Tibial nerve (tissue), 4 donors: ENCODE measurements at regions not wholly inside any gene's neighbourhood (a gene's known extent, or its start where the extent isn't known, plus 50 kb on each side); places are given as distances from the start of the nearest gene placed in this dataset.

ENCODE experiments used
- DNase-seq, 2 donors: peaks; one replicate each; pipeline ENCODE4 v3.0.0-alpha.2; 2019; ENCODE audit warnings: low spot score in 2 of 2
- H3K27ac ChIP-seq, 4 donors: fragments of 200-600 bp; sonication (generic) in 3 of 4; one replicate each; pipeline ENCODE4 v1.5.1; 2017 to 2019; ENCODE audit warnings: mild to moderate bottlenecking in 1 of 4
- H3K27me3 ChIP-seq, 2 donors: fragments of 200-600 bp; sonication (generic) in 1 of 2; one replicate each; pipeline versions ENCODE4 v1.5.1 to v1.6.0; 2017 to 2019
- H3K36me3 ChIP-seq, 3 donors: fragments of 200-600 bp; sonication (generic); one replicate each; pipeline ENCODE4 v1.5.1; 2018 to 2019
- H3K4me1 ChIP-seq, 4 donors: fragments of 200-600 bp; sonication (generic) in 3 of 4; one replicate each; pipeline ENCODE4 v1.5.1; 2017 to 2019
- H3K4me3 ChIP-seq, 4 donors: fragments of 200-600 bp; sonication (generic) in 3 of 4; one replicate each; pipeline ENCODE4 v1.5.1; 2017 to 2019; ENCODE audit warnings: mild to moderate bottlenecking in 1 of 4, moderate library complexity in 1 of 4
- H3K9me3 ChIP-seq, 4 donors: fragments of 200-600 bp; sonication (generic) in 3 of 4; one replicate each; pipeline ENCODE4 v1.5.1; 2017 to 2019
- EP300 ChIP-seq, 2 donors: sonication (generic); formaldehyde crosslinking; IDR thresholded peaks; one replicate each; pipeline ENCODE4 v1.6.1; 2017; ENCODE audit warnings: antibody characterized with exemption in 2 of 2, mild to moderate bottlenecking in 1 of 2
- POLR2A ChIP-seq, 2 donors: fragments of 450-650 bp; IDR thresholded peaks; one replicate each; pipeline ENCODE4 v1.6.1; 2017; ENCODE audit warnings: antibody characterized with exemption in 2 of 2, mild to moderate bottlenecking in 2 of 2, moderate library complexity in 2 of 2
- WGBS, 2 donors: methylation state at CpG; one replicate each; pipeline ENCODE4 v1.1.5; 2018; 5-methylcytosine and 5-hydroxymethylcytosine counted together
- TF ChIP-seq, protein P1 (sequence below), 5 experiments: fragments of 200-600 bp in 3 of 5; fragments of 450-650 bp in 2 of 5; sonication (generic) in 3 of 5; IDR thresholded peaks; one replicate each; pipeline ENCODE4 v1.5.1; 2016 to 2019; ENCODE audit warnings: antibody characterized with exemption in 5 of 5, mild to moderate bottlenecking in 3 of 5, moderate library complexity in 2 of 5

GRCh38 chr12:90899456-90900182 lies 55.4 kb downstream of the CCER1 start:
- WGBS, 2 donors, result 78 to 81% methylated on average over 4 of the region's 4 CpGs
- Histone ChIP-seq H3K27me3 (no peaks in the 10 kb centered on the region), H3K36me3 (no peaks in the 10 kb centered on the region), H3K9me3 (no peaks in the 10 kb centered on the region), H3K4me3 (no peak overlapping the region), H3K4me1 (no peaks in the 10 kb centered on the region), H3K27ac (no peak overlapping the region)
- DNase-seq, result no peak
- TF ChIP-seq EP300 (IDR thresholded peaks at IDR 0.05) (no peak), POLR2A (IDR thresholded peaks at IDR 0.05) (no peak)
- TF ChIP-seq, protein P1, sequence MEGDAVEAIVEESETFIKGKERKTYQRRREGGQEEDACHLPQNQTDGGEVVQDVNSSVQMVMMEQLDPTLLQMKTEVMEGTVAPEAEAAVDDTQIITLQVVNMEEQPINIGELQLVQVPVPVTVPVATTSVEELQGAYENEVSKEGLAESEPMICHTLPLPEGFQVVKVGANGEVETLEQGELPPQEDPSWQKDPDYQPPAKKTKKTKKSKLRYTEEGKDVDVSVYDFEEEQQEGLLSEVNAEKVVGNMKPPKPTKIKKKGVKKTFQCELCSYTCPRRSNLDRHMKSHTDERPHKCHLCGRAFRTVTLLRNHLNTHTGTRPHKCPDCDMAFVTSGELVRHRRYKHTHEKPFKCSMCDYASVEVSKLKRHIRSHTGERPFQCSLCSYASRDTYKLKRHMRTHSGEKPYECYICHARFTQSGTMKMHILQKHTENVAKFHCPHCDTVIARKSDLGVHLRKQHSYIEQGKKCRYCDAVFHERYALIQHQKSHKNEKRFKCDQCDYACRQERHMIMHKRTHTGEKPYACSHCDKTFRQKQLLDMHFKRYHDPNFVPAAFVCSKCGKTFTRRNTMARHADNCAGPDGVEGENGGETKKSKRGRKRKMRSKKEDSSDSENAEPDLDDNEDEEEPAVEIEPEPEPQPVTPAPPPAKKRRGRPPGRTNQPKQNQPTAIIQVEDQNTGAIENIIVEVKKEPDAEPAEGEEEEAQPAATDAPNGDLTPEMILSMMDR (IDR thresholded peaks at IDR 0.05), result no peak

DNA sequence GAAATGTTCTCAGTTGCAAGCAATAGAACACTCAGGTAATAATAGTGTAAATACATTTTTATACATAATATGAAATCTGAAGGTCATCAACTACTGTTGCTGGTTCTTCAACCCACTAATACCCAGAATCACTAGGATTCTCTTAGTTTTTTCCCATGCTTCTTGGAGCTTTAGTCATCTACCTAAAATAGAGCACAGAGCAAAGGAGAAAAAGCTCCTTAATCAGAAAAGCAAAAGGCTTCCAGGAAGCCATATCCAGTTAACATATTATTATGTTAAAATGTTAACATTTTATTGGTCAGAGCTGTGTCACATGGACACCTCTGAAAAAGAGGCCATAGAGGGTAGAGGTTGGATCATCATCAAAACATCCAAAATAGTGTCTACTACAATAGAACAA lies 57.0 kb downstream of the CCER1 start:
- no peak for DNase-seq

DNA sequence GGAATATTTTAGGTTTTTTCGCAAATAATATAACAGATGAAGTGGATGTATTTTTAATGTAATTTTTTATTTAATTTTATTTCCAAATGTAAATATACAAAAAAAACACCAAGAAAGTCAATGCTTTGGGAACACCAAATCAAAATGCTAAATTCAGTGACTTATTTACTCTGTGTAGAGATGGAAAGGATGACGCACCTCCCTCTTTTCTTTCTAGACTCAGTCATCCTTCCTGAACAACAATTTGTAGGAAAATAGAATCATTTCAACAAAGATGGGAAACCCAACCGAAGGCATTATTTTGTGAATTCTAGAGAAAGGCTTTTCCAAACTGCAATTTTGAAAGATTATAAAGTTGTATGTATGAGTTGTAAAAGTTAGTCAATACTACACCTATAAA lies 57.7 kb downstream of the CCER1 start:
- no peak for TF ChIP-seq EP300 (IDR thresholded peaks at IDR 0.05)
- TF ChIP-seq POLR2A (IDR thresholded peaks at IDR 0.05), result no peak
- TF ChIP-seq, protein P1 (IDR thresholded peaks at IDR 0.05), result no peak
- no peaks in the 10 kb centered on the region for H3K9me3 ChIP-seq
- no peaks in the 10 kb centered on the region for H3K4me1 ChIP-seq
- 92 to 95% methylated on average over 3 of the region's 3 CpGs for WGBS, 2 donors
- no peak overlapping the region for H3K4me3 ChIP-seq
- no peak for DNase-seq
- no peaks in the 10 kb centered on the region for H3K27me3 ChIP-seq
- H3K27ac ChIP-seq, result no peak overlapping the region
- H3K36me3 ChIP-seq, result no peaks in the 10 kb centered on the region

More for the DNA sequence above, 57.0 kb downstream of the CCER1 start:
- H3K27me3 ChIP-seq, result no peaks in the 10 kb centered on the region
- no peak overlapping the region for H3K27ac ChIP-seq
- no peaks in the 10 kb centered on the region for H3K4me1 ChIP-seq
- no peak overlapping the region for H3K4me3 ChIP-seq
- no peaks in the 10 kb centered on the region for H3K9me3 ChIP-seq
- TF ChIP-seq, protein P1 (IDR thresholded peaks at IDR 0.05), result no peak
- TF ChIP-seq POLR2A (IDR thresholded peaks at IDR 0.05) (no peak), EP300 (IDR thresholded peaks at IDR 0.05) (no peak)
- H3K36me3 ChIP-seq, result no peaks in the 10 kb centered on the region

GRCh38 chr12:90896821-90897220 lies 58.2 kb downstream of the CCER1 start:
- DNase-seq, result no peak
- WGBS, 2 donors, result 95 to 100% methylated on average over 1 of the region's 1 CpG
- Histone ChIP-seq H3K4me1 (no peaks in the 10 kb centered on the region), H3K4me3 (no peak overlapping the region), H3K9me3 (no peaks in the 10 kb centered on the region), H3K27ac (no peak overlapping the region), H3K36me3 (no peaks in the 10 kb centered on the region), H3K27me3 (no peaks in the 10 kb centered on the region)
- TF ChIP-seq, protein P1 (IDR thresholded peaks at IDR 0.05), result no peak
- TF ChIP-seq POLR2A (IDR thresholded peaks at IDR 0.05) (no peak), EP300 (IDR thresholded peaks at IDR 0.05) (no peak)

DNA sequence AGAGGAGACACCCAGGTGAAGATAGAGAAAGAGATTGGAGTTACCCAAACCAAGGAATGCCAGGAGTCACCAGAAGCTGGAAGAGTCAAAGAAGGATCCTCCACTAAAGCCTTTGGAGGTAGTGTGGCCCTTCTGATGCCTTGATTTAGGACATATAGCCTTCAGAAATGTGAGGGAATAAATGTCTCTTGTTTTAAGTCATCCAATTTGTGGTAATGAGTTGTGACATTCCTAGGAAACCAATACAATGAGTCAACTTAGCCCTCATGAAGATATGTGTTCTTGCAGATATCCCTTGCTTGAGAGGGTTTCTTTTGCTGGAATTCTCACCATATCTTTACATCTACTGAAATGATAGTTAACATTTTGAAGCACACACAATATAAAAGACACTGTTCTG lies 58.8 kb downstream of the CCER1 start:
- no peak for DNase-seq
- Histone ChIP-seq H3K9me3 (no peaks in the 10 kb centered on the region), H3K4me3 (no peak overlapping the region), H3K27me3 (no peaks in the 10 kb centered on the region), H3K36me3 (no peaks in the 10 kb centered on the region), H3K27ac (no peak overlapping the region), H3K4me1 (no peaks in the 10 kb centered on the region)
- TF ChIP-seq, protein P1 (IDR thresholded peaks at IDR 0.05), result no peak
